SK-N-SH (cell line): ENCODE measurements at regions not wholly inside any gene's neighbourhood (a gene's known extent, or its start where the extent isn't known, plus 50 kb on each side); places are given as distances from the start of the nearest gene placed in this dataset.
"Not testable (repeated sequence)": the region's sequence is repeated elsewhere in the genome, so short reads cannot be mapped to it uniquely, and the experiment has no call there.

Source experiments
- CTCF ChIA-PET: fragments of 300-600, 350-600 bp; formaldehyde crosslinking; extraction: SDS; loops from one replicate; lab custom pipeline; 2021; lab: Yijun Ruan, JAX
- POLR2A ChIA-PET: fragments of 350-600 bp; sonication (Branson Sonifier 250); formaldehyde crosslinking; extraction: SDS; loops from one replicate; lab custom pipeline; 2020; ENCODE audit warnings: antibody characterized with exemption, inconsistent platforms; lab: Yijun Ruan, JAX
- DNase-seq: peaks from one replicate; pipeline ENCODE4 v3.0.0; 2012
- H2AFZ ChIP-seq: fragments of 200-600 bp; sonication (generic); 2 replicates; pipeline ENCODE4 v1.8.1; 2016; ENCODE audit warnings: antibody characterized with exemption, mild to moderate bottlenecking, low read depth
- H3F3A ChIP-seq: fragments of 200-600 bp; sonication (generic); replicated peaks from 2 replicates; pipeline ENCODE3; 2016; ENCODE audit warnings: antibody characterized with exemption, mild to moderate bottlenecking; ENCODE audit not compliant: insufficient read depth
- H3K27ac ChIP-seq, 2 experiments: fragments of 200-500 bp in 1 of 2; fragments of 200-600 bp in 1 of 2; sonication (Bioruptor generic) in 1 of 2; sonication (generic), shearing (Covaris generic) in 1 of 2; 2 replicates each; pipeline versions ENCODE4 v1.5.1 to v1.6.1; 2014 to 2016; ENCODE audit warnings: low read depth in 2 of 2, inconsistent platforms in 1 of 2, low read length in 1 of 2, mild to moderate bottlenecking in 1 of 2, mixed read lengths in 1 of 2
- H3K27me3 ChIP-seq: fragments of 200-600 bp; sonication (generic), shearing (Covaris generic); 2 replicates; pipeline ENCODE4 v1.6.1; 2016; ENCODE audit warnings: mixed run types; ENCODE audit not compliant: insufficient read depth
- H3K36me3 ChIP-seq, 2 experiments: fragments of 200-500 bp in 1 of 2; fragments of 200-600 bp in 1 of 2; sonication (Bioruptor generic) in 1 of 2; sonication (generic) in 1 of 2; replicated peaks in 1 of 2; 2 replicates each; pipeline versions ENCODE3 to v1.5.1; 2014 to 2016; ENCODE audit warnings: low read length in 1 of 2, mild to moderate bottlenecking in 1 of 2; ENCODE audit not compliant: insufficient read depth in 2 of 2, control insufficient read depth in 1 of 2
- H3K4me1 ChIP-seq, 2 experiments: fragments of 200-500 bp in 1 of 2; fragments of 200-600 bp in 1 of 2; sonication (Bioruptor generic) in 1 of 2; sonication (generic), shearing (Covaris generic) in 1 of 2; 2 replicates each; pipeline versions ENCODE4 v1.5.1 to v1.6.1; 2014 to 2016; ENCODE audit warnings: low read depth in 1 of 2, low read length in 1 of 2, mixed run types in 1 of 2; ENCODE audit not compliant: insufficient read depth in 2 of 2, control insufficient read depth in 1 of 2
- H3K4me2 ChIP-seq: fragments of 200-600 bp; sonication (generic), shearing (Covaris generic); 2 replicates; pipeline ENCODE4 v1.6.1; 2017; ENCODE audit warnings: mixed run types
- H3K4me3 ChIP-seq, 2 experiments: fragments of 200-500 bp in 1 of 2; fragments of 200-600 bp in 1 of 2; sonication (Bioruptor generic) in 1 of 2; sonication (generic), shearing (Covaris generic) in 1 of 2; 2 replicates each; pipeline versions ENCODE4 v1.5.1 to v1.8.1; 2014 to 2016; ENCODE audit warnings: low read depth in 2 of 2, inconsistent platforms in 1 of 2, low read length in 1 of 2, mild to moderate bottlenecking in 1 of 2, mixed read lengths in 1 of 2, moderate library complexity in 1 of 2
- H3K79me2 ChIP-seq: fragments of 200-600 bp; sonication (generic); 2 replicates; pipeline ENCODE4 v1.8.1; 2017; ENCODE audit warnings: mild to moderate bottlenecking; ENCODE audit not compliant: insufficient read depth
- H3K9ac ChIP-seq: fragments of 200-600 bp; sonication (generic); 2 replicates; pipeline ENCODE4 v1.6.1; 2017; ENCODE audit warnings: mixed run types
- H3K9me2 ChIP-seq: fragments of 200-600 bp; sonication (generic); 2 replicates; pipeline ENCODE4 v1.6.1; 2017; ENCODE audit warnings: mixed run types
- H3K9me3 ChIP-seq: fragments of 200-600 bp; sonication (generic); 2 replicates; pipeline ENCODE4 v1.6.1; 2017; ENCODE audit warnings: mixed run types, mild to moderate bottlenecking, moderate library complexity
- H4K20me1 ChIP-seq: fragments of 200-600 bp; sonication (generic); 2 replicates; pipeline ENCODE4 v1.6.1; 2017; ENCODE audit warnings: mild to moderate bottlenecking, mixed run types; ENCODE audit not compliant: insufficient read depth
- CHD2 ChIP-seq: fragments of 150-350 bp; IDR thresholded peaks from 2 replicates; pipeline ENCODE4 v1.6.1; 2018; ENCODE audit warnings: low read length; ENCODE audit not compliant: partially characterized antibody
- EP300 ChIP-seq, 2 experiments: IDR thresholded peaks; 2 replicates each; pipeline versions ENCODE4 v1.4.0 to v1.6.1; 2012; ENCODE audit warnings: borderline replicate concordance in 1 of 2, low read depth in 1 of 2, low read length in 1 of 2
- EZH2phosphoT487 ChIP-seq: fragments of 200-600 bp; sonication (generic); IDR thresholded peaks from 2 replicates; pipeline ENCODE4 v1.6.1; 2017; ENCODE audit warnings: low read depth, mixed run types, mild to moderate bottlenecking, antibody characterized with exemption, moderate library complexity, borderline replicate concordance
- FOSL2 ChIP-seq: IDR thresholded peaks from 2 replicates; pipeline ENCODE4 v1.4.0; 2012; ENCODE audit warnings: low read depth, mild to moderate bottlenecking, moderate library complexity, borderline replicate concordance
- FOXM1 ChIP-seq: IDR thresholded peaks from 2 replicates; pipeline ENCODE4 v1.4.0; 2012; ENCODE audit warnings: low read depth, mild to moderate bottlenecking
- GATA2 ChIP-seq: sonication (generic); formaldehyde crosslinking; IDR thresholded peaks from 2 replicates; pipeline ENCODE4 v1.5.0; 2020; ENCODE audit warnings: mild to moderate bottlenecking, missing genetic modification reagents
- JUND ChIP-seq: IDR thresholded peaks from 2 replicates; pipeline ENCODE4 v1.4.0; 2012
- PBX3 ChIP-seq: IDR thresholded peaks from 2 replicates; pipeline ENCODE4; 2012
- POLR2AphosphoS5 ChIP-seq: IDR thresholded peaks from 2 replicates; pipeline ENCODE4 v1.6.1; 2012; ENCODE audit warnings: low read depth, low read length
- RFX5 ChIP-seq: IDR thresholded peaks from 2 replicates; pipeline ENCODE4 v1.6.1; 2012; ENCODE audit warnings: mild to moderate bottlenecking, improper control_type of control experiment, low read length
- SIN3A ChIP-seq: IDR thresholded peaks from 2 replicates; pipeline ENCODE4 v1.6.1; 2012; ENCODE audit warnings: low read depth, mild to moderate bottlenecking, low read length, moderate library complexity, borderline replicate concordance
- TCF12 ChIP-seq: IDR thresholded peaks from 2 replicates; pipeline ENCODE4 v1.4.0; 2012
- TEAD4 ChIP-seq: IDR thresholded peaks from 2 replicates; pipeline ENCODE4 v1.4.0; 2012; ENCODE audit warnings: mild to moderate bottlenecking, borderline replicate concordance; ENCODE audit not compliant: insufficient read depth
- USF1 ChIP-seq: IDR thresholded peaks from 2 replicates; pipeline ENCODE4 v1.4.0; 2012; ENCODE audit warnings: low read depth, borderline replicate concordance
- WGBS: methylation state at CpG from one replicate; pipeline ENCODE4 v1.1.6; 2017; ENCODE audit warnings: low lambda C conversion rate; 5-methylcytosine and 5-hydroxymethylcytosine counted together
- TF ChIP-seq, protein P1 (sequence below): fragments of 150-350 bp; IDR thresholded peaks from 2 replicates; pipeline ENCODE4 v1.6.1; 2016; ENCODE audit warnings: mild to moderate bottlenecking, low read depth, low read length

- TF ChIP-seq, protein P1, sequence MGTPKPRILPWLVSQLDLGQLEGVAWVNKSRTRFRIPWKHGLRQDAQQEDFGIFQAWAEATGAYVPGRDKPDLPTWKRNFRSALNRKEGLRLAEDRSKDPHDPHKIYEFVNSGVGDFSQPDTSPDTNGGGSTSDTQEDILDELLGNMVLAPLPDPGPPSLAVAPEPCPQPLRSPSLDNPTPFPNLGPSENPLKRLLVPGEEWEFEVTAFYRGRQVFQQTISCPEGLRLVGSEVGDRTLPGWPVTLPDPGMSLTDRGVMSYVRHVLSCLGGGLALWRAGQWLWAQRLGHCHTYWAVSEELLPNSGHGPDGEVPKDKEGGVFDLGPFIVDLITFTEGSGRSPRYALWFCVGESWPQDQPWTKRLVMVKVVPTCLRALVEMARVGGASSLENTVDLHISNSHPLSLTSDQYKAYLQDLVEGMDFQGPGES = no peak
- TF ChIP-seq POLR2AphosphoS5 (no peak), RFX5 (no peak), EP300 (IDR thresholded peaks at IDR 0.05; ENCODE audit: borderline replicate concordance in 1 of 2, low read depth in 1 of 2, low read length in 1 of 2) (no peak), EZH2phosphoT487 (no peak), CHD2 (no peak)
Measured at GRCh38 chr9:87199782-87200181, 252.5 kb upstream of the GAS1 start (continued).

- 11% methylated on average over 4 of the region's 4 CpGs for WGBS
- Histone ChIP-seq H2AFZ (no peak overlapping the region), H3K9ac (no peak overlapping the region), H4K20me1 (no peaks in the 10 kb centered on the region), H3K36me3 (no peaks in the 10 kb centered on the region), H3K4me3 (no peak overlapping the region), H3K4me1 (peaks cover 2 to 10% of the 10 kb centered on the region in 2 experiments; a peak in 2 of 4 replicates), H3K27me3 (no peaks in the 10 kb centered on the region), H3F3A (peaks cover 4% of the 10 kb centered on the region), H3K27ac (peak overlapping the region; percentile 6 to 55; a peak in 2 of 4 replicates), H3K79me2 (no peaks in the 10 kb centered on the region), H3K9me2 (no peaks in the 10 kb centered on the region), H3K4me2 (peak overlapping the region; percentile 46; the same call in 1 of the 2 replicates), H3K9me3 (no peaks in the 10 kb centered on the region)
- no peak for DNase-seq
- ChIA-PET POLR2A (no interaction called here), CTCF (no interaction called here)
- TF ChIP-seq EP300 (IDR thresholded peaks at IDR 0.05; ENCODE audit: borderline replicate concordance in 1 of 2, low read depth in 1 of 2, low read length in 1 of 2) (0 out of 4 replicates have a peak, but pooled peaks of 1 of the 2 experiments have one; percentile 21), SIN3A (no peak), FOXM1 (no peak), TCF12 (peak; percentile 75), USF1 (no peak)
Measured at GRCh38 chr9:87201351-87201751, 254.0 kb upstream of the GAS1 start.

- Histone ChIP-seq H2AFZ (no peak overlapping the region), H3K4me2 (no peak overlapping the region), H3K9me3 (no peaks in the 10 kb centered on the region), H3K9me2 (no peaks in the 10 kb centered on the region), H3K36me3 (no peaks in the 10 kb centered on the region), H4K20me1 (no peaks in the 10 kb centered on the region), H3K27ac (peak overlapping the region in 1 of 2 experiments; percentile 41; a peak in 2 of 4 replicates), H3K27me3 (no peaks in the 10 kb centered on the region), H3K79me2 (no peaks in the 10 kb centered on the region), H3F3A (no peaks in the 10 kb centered on the region)
- CTCF ChIA-PET = no interaction called here
- DNase-seq = no peak
- peak; percentile 60; the same call in 1 of the 2 replicates for TF ChIP-seq FOSL2
- no peak for TF ChIP-seq GATA2 (CRISPR knock-in tag)
- peak in 1 of 2 experiments; percentile 67; a peak in 2 of 4 replicates for TF ChIP-seq EP300 (IDR thresholded peaks at IDR 0.05; ENCODE audit: borderline replicate concordance in 1 of 2, low read depth in 1 of 2, low read length in 1 of 2)
- peak; percentile 57; the same call in 1 of the 2 replicates for TF ChIP-seq PBX3
- TF ChIP-seq FOXM1 = no peak
- 0 out of 2 replicates have a peak, but pooled peaks have one; percentile 36 for TF ChIP-seq TCF12
- TF ChIP-seq TEAD4 = peak; percentile 35; the same call in 1 of the 2 replicates
- TF ChIP-seq JUND = 0 out of 2 replicates have a peak, but pooled peaks have one; percentile 11
- TF ChIP-seq, all 33 proteins: peak for 6
- POLR2A ChIA-PET = no interaction called here
- 69% methylated on average over 7 of the region's 7 CpGs for WGBS
- peaks cover under 1 to 7% of the 10 kb centered on the region in 2 experiments; a peak in 2 of 4 replicates for H3K4me1 ChIP-seq
- H3K4me3 ChIP-seq = no peak overlapping the region
- H3K9ac ChIP-seq = no peak overlapping the region
Measured at GRCh38 chr9:87206064-87206661, 258.9 kb upstream of the GAS1 start.

GRCh38 chr9:87210658-87211057 is 263.4 kb upstream of the GAS1 start:
- H4K20me1 ChIP-seq, H3K4me1 ChIP-seq, H3F3A ChIP-seq, H3K9me2 ChIP-seq, CTCF ChIA-PET, H2AFZ ChIP-seq, H3K27me3 ChIP-seq, POLR2A ChIA-PET, H3K36me3 ChIP-seq, H3K79me2 ChIP-seq, H3K27ac ChIP-seq, H3K9me3 ChIP-seq, H3K4me2 ChIP-seq, H3K4me3 ChIP-seq, DNase-seq, H3K9ac ChIP-seq: not testable (repeated sequence)
- 84% methylated on average over 3 of the region's 3 CpGs for WGBS
